Neutrophil (primary cell): ENCODE measurements at regions not wholly inside any gene's neighbourhood (a gene's known extent, or its start where the extent isn't known, plus 50 kb on each side); places are given as distances from the start of the nearest gene placed in this dataset.

ENCODE experiments used
- H3K27ac ChIP-seq: fragments of 200-600 bp; sonication (generic); 2 replicates; pipeline ENCODE4 v1.5.1; 2016; ENCODE audit warnings: mild to moderate bottlenecking, moderate library complexity
- H3K27me3 ChIP-seq: fragments of 200-600 bp; sonication (generic); 2 replicates; pipeline ENCODE4 v1.6.0; 2016; ENCODE audit warnings: mild to moderate bottlenecking
- H3K36me3 ChIP-seq: fragments of 200-600 bp; sonication (generic); 2 replicates; pipeline ENCODE4 v1.5.1; 2017
- H3K4me1 ChIP-seq, 2 experiments: fragments of 200-600 bp in 1 of 2; sonication (generic) in 1 of 2; 1 replicate in 1 of 2; 2 replicates in 1 of 2; pipeline versions ENCODE4 v1.5.1 to v1.6.1; 2013 to 2016; ENCODE audit warnings: low read depth in 1 of 2, low read length in 1 of 2, mild to moderate bottlenecking in 1 of 2, moderate library complexity in 1 of 2; ENCODE audit not compliant: control insufficient read depth in 1 of 2, insufficient read depth in 1 of 2
- H3K4me3 ChIP-seq, 2 experiments: fragments of 200-600 bp in 1 of 2; sonication (generic) in 1 of 2; 1 replicate in 1 of 2; 2 replicates in 1 of 2; pipeline ENCODE4 v1.5.1; 2013 to 2016; ENCODE audit warnings: low read depth in 1 of 2, low read length in 1 of 2, mild to moderate bottlenecking in 1 of 2, moderate library complexity in 1 of 2
- H3K9me3 ChIP-seq: fragments of 200-600 bp; sonication (generic); 2 replicates; pipeline ENCODE4 v1.5.1; 2016
- CTCF ChIP-seq: fragments of 200-600 bp; sonication (generic); IDR thresholded peaks from 2 replicates; pipeline ENCODE4 v1.5.1; 2016; ENCODE audit warnings: antibody characterized with exemption

GRCh38 chr2:234679741-234680687 lies 183.1 kb upstream of the ARL4C start:
- Histone ChIP-seq H3K9me3 (no peaks in the 10 kb centered on the region), H3K4me1 (no peaks in the 10 kb centered on the region), H3K36me3 (no peaks in the 10 kb centered on the region), H3K27ac (no peak overlapping the region), H3K27me3 (no peaks in the 10 kb centered on the region), H3K4me3 (no peak overlapping the region)
- TF ChIP-seq CTCF: no peak

- H3K27ac ChIP-seq: no peak overlapping the region
- no peaks in the 10 kb centered on the region for H3K4me1 ChIP-seq
- TF ChIP-seq CTCF: no peak
- no peaks in the 10 kb centered on the region for H3K27me3 ChIP-seq
- H3K9me3 ChIP-seq: no peaks in the 10 kb centered on the region
- no peaks in the 10 kb centered on the region for H3K36me3 ChIP-seq
- no peak overlapping the region for H3K4me3 ChIP-seq
Observed at GRCh38 chr2:234679301-234679740, 182.4 kb upstream of the ARL4C start.

DNA sequence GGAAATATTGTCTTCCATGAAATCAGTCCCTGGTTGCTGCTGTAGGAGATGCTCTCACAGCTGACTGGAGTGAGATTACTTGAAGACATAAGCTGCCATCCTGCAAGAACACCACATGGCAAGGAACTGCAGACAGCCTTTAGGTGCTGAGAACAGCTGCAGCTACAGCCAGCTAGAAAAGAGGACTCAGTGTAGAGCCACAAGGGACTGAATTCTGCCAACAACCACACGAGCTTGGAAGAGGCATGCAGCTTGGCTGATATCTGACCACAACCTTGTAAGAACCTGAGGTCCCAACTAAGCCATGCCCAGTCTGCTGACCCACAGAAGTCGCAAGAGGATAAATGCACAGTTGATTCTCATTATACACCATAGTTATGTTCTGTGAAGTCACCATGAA lies 181.8 kb upstream of the ARL4C start:
- H3K4me1 ChIP-seq: no peaks in the 10 kb centered on the region
- TF ChIP-seq CTCF: no peak
- H3K27me3 ChIP-seq: no peaks in the 10 kb centered on the region
- no peaks in the 10 kb centered on the region for H3K9me3 ChIP-seq
- H3K4me3 ChIP-seq: no peak overlapping the region
- no peak overlapping the region for H3K27ac ChIP-seq
- H3K36me3 ChIP-seq: no peaks in the 10 kb centered on the region

DNA sequence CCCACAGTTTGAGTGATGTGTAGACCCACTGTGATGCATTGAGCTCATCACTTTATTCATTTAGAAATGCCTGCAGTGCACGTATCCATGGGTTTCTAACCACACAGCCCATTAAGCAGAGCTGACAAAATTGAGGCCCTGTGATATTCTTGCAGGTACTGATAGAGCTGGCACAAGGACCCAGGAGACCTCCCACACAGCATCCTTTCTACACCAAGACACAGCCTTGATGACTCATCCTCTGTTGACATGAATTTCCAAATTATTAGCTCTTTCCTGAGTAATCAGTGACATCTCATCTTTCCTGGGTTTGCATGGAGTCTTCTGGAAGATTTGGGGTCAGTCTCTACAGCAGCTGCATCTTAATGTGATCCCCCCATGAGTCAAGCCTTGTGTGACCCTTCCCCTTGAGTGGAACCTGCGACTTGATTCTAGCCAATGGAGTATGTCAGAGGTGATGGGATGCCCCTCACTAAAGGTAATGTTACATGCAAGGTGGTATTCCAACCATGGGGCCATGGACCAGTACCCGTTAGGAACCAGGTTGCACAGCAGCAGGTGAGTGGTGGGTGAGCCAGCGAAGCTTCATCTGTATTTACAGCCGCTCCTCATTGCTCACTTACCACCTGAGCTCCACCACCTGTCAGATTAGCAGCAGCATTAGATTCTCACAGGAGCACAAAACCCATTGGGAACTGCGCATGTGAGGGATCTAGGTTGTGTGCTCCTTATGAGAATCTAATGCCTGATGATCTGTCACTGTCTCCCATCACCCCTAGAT lies 181.1 kb upstream of the ARL4C start:
- Histone ChIP-seq H3K4me1 (no peaks in the 10 kb centered on the region), H3K27me3 (no peaks in the 10 kb centered on the region), H3K36me3 (no peaks in the 10 kb centered on the region), H3K27ac (no peak overlapping the region), H3K9me3 (no peaks in the 10 kb centered on the region), H3K4me3 (no peak overlapping the region)
- no peak for TF ChIP-seq CTCF

GRCh38 chr2:234676783-234677450 lies 180.0 kb upstream of the ARL4C start:
- Histone ChIP-seq H3K9me3 (no peaks in the 10 kb centered on the region), H3K36me3 (no peaks in the 10 kb centered on the region), H3K4me1 (no peaks in the 10 kb centered on the region), H3K27ac (no peak overlapping the region), H3K27me3 (no peaks in the 10 kb centered on the region), H3K4me3 (no peak overlapping the region)
- TF ChIP-seq CTCF: no peak
